ENCODE measurements at regions not wholly inside any gene's neighbourhood (a gene's known extent, or its start where the extent isn't known, plus 50 kb on each side); places are given as distances from the start of the nearest gene placed in this dataset.

GRCh38 chr9:111098093-111098492 lies 59.8 kb upstream of the LPAR1 start:
- no peak for TF ChIP-seq EZH2phosphoT487 (IDR thresholded peaks at IDR 0.05; ENCODE audit: borderline replicate concordance, low read length)
- TF ChIP-seq, protein P1, sequence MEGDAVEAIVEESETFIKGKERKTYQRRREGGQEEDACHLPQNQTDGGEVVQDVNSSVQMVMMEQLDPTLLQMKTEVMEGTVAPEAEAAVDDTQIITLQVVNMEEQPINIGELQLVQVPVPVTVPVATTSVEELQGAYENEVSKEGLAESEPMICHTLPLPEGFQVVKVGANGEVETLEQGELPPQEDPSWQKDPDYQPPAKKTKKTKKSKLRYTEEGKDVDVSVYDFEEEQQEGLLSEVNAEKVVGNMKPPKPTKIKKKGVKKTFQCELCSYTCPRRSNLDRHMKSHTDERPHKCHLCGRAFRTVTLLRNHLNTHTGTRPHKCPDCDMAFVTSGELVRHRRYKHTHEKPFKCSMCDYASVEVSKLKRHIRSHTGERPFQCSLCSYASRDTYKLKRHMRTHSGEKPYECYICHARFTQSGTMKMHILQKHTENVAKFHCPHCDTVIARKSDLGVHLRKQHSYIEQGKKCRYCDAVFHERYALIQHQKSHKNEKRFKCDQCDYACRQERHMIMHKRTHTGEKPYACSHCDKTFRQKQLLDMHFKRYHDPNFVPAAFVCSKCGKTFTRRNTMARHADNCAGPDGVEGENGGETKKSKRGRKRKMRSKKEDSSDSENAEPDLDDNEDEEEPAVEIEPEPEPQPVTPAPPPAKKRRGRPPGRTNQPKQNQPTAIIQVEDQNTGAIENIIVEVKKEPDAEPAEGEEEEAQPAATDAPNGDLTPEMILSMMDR (IDR thresholded peaks at IDR 0.05; ENCODE audit: low read depth, low read length, poor library complexity, severe bottlenecking): no peak
